ENCODE measurements at regions not wholly inside any gene's neighbourhood (a gene's known extent, or its start where the extent isn't known, plus 50 kb on each side); places are given as distances from the start of the nearest gene placed in this dataset.

DNA sequence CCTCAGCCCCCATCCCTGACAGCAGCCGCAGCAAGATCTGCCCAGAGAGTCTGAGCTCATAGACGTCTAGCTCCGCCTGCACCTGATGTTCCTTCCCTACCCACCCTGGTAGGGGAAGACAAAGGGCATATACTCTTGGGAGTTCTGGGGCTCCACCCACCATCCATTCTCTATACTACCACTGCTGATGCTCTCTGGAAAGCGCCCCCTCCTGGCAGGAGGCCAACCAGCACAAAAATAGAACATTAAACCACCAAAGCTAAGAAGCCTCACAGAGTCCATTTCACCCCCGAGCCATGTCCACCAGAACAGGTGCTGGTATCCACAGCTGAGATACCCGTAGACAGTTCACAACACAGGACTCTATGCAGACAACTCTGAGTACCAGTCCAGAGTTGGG, 662.6 kb upstream of the FAM98A start:
- no peak for DNase-seq (ENCODE audit: low read depth)
- TF ChIP-seq, protein P1, sequence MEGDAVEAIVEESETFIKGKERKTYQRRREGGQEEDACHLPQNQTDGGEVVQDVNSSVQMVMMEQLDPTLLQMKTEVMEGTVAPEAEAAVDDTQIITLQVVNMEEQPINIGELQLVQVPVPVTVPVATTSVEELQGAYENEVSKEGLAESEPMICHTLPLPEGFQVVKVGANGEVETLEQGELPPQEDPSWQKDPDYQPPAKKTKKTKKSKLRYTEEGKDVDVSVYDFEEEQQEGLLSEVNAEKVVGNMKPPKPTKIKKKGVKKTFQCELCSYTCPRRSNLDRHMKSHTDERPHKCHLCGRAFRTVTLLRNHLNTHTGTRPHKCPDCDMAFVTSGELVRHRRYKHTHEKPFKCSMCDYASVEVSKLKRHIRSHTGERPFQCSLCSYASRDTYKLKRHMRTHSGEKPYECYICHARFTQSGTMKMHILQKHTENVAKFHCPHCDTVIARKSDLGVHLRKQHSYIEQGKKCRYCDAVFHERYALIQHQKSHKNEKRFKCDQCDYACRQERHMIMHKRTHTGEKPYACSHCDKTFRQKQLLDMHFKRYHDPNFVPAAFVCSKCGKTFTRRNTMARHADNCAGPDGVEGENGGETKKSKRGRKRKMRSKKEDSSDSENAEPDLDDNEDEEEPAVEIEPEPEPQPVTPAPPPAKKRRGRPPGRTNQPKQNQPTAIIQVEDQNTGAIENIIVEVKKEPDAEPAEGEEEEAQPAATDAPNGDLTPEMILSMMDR (IDR thresholded peaks at IDR 0.05; ENCODE audit: insufficient read depth, low read depth, low read length, missing control alignments) = no peak
- no peak overlapping the region for H3K4me3 ChIP-seq (ENCODE audit: low read depth, low read length)

DNA sequence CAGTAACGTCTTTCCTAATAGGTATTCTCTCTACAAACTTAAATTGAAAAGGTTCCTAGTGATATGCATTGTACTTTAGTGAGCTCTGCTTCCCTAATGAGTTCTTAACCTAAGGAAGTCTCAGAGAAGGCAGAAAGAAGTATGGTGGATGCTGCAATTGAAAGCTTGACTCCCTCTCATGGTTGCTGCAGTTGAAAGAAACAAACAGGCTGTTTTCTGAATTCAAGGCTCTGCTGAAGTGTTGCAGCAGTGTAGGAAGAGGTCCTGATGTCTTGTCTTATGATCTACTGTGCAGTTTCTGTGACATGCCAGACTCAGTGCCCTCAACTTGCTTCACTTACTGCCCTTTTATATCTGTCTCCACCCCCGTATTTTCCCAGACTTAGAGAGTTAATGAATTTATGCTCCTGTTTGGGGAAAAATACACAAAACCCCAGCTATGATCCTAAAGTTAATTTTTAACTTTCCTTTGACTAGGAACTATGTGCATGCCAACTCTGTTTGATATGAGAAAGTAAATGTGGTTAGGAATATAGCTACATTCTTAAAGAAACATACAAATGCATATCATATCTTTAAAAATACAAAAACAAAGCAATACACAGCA, 655.3 kb upstream of the FAM98A start:
- TF ChIP-seq, protein P1 (IDR thresholded peaks at IDR 0.05; ENCODE audit: insufficient read depth, low read depth, low read length, missing control alignments) = no peak

DNA sequence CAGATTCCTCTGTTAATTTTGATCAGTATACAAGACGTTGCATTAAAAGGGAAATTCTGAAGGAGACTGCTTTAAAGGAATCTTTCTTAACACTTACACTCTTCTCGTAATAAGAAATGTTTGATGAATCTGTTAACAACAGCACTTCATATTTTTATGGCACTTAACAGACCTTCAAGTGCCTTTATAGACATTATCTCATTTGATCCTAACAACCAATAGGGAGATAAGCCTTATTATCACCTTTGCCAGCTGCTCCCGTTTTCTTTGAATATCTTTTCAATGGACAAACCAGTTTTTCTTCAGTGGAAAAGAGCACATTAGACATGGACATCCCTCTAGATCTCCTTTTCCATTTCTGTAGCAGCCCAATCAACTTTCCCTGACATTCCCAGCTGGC, 653.0 kb upstream of the FAM98A start:
- DNase-seq (ENCODE audit: low read depth) = no peak

More for the DNA sequence above, 655.3 kb upstream of the FAM98A start:
- no peak for DNase-seq (ENCODE audit: low read depth)
- no peak overlapping the region for H3K4me3 ChIP-seq (ENCODE audit: low read depth, low read length)

DNA sequence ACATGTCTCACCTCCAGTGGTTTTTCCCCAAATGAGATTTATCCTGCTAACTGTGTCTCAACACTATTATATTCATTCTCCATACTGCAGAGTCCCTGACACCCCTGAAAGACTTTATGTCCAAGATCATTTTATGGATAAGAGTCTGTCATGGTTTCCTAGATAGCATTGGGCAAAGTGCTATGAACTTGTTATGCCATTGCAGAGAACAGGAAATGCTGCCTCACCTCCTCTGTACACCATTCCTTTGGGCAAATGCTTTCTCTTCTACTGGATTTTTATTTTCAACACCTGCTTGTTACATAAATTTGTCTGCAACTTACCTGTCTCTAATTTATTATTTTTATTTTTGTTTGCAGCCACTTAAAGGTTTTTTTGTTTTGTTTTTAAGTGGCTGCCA, 652.5 kb upstream of the FAM98A start:
- no peak for DNase-seq (ENCODE audit: low read depth)
- TF ChIP-seq, protein P1 (IDR thresholded peaks at IDR 0.05; ENCODE audit: insufficient read depth, low read depth, low read length, missing control alignments) = no peak
- no peak overlapping the region for H3K4me3 ChIP-seq (ENCODE audit: low read depth, low read length)

More for the DNA sequence above, 653.0 kb upstream of the FAM98A start:
- TF ChIP-seq, protein P1 (IDR thresholded peaks at IDR 0.05; ENCODE audit: insufficient read depth, low read depth, low read length, missing control alignments) = no peak
- H3K4me3 ChIP-seq (ENCODE audit: low read depth, low read length) = no peak overlapping the region

DNA sequence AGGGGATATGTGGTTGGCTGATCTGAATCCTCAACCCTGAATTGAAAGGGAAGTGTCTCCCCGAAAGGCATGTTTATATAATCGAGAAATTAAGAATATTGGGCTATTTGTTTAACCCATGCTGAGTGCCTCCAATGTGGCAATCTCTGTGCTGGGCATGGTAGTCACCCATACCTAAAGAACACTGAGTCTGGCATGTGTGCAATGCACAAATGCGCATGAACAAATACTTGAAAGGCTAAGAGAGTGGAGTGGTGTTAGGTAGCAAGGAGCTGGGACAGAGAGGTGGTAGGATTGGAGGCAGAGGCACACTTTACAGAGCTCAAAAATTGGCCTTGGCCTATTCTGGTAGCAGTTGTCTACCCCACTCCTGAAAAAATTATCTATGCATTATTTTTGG, 645.1 kb upstream of the FAM98A start:
- TF ChIP-seq, protein P1 (IDR thresholded peaks at IDR 0.05; ENCODE audit: insufficient read depth, low read depth, low read length, missing control alignments) = no peak
- DNase-seq (ENCODE audit: low read depth) = no peak
- H3K4me3 ChIP-seq (ENCODE audit: low read depth, low read length) = no peak overlapping the region

DNA sequence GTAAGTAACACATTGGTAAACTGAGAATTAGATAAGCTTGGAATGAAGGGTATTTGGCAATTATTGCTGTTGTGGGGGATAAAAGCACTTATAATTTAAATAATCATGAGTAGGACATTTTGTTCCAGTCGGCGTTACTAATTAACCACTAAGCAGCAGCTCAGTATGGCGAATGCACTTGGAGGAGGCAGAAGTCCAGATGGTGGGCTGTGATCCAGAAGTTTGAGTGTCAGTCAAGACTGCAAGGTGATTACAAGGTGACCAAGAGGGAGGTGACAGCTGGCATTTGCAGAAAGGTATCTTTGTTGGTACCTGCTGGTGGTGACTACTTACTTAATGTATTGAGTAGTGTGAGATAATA, 643.6 kb upstream of the FAM98A start:
- TF ChIP-seq, protein P1 (IDR thresholded peaks at IDR 0.05; ENCODE audit: insufficient read depth, low read depth, low read length, missing control alignments) = no peak
- DNase-seq (ENCODE audit: low read depth) = no peak
- H3K4me3 ChIP-seq (ENCODE audit: low read depth, low read length) = no peak overlapping the region

All from GM12865 (cell line).